HEK293 (cell line): ENCODE measurements at regions not wholly inside any gene's neighbourhood (a gene's known extent, or its start where the extent isn't known, plus 50 kb on each side); places are given as distances from the start of the nearest gene placed in this dataset.
A peak's percentile ranks its signal among the peaks of the same experiment; 100 is the strongest.

Source experiments
- EGR2 ChIP-seq: fragments of 450-650 bp; formaldehyde crosslinking; IDR thresholded peaks from 2 replicates; pipeline ENCODE4 v1.5.1; 2016; ENCODE audit warnings: low read depth, missing biosample characterization, missing genetic modification characterization
- KLF9 ChIP-seq: fragments of 450-650 bp; formaldehyde crosslinking; IDR thresholded peaks from 2 replicates; pipeline ENCODE4 v1.5.1; 2016; ENCODE audit warnings: missing biosample characterization, missing genetic modification characterization, low read depth
- PRDM1 ChIP-seq: fragments of 450-650 bp; formaldehyde crosslinking; IDR thresholded peaks from 2 replicates; pipeline ENCODE4; 2016; ENCODE audit warnings: missing biosample characterization, missing genetic modification characterization
- ZBTB7A ChIP-seq: fragments of 450-650 bp; formaldehyde crosslinking; IDR thresholded peaks from 2 replicates; pipeline ENCODE4 v1.5.1; 2016; ENCODE audit warnings: low read depth, missing biosample characterization, missing genetic modification characterization
- ZFP3 ChIP-seq: fragments of 450-650 bp; formaldehyde crosslinking; IDR thresholded peaks from 2 replicates; pipeline ENCODE4 v1.5.1; 2016; ENCODE audit warnings: low read depth, missing biosample characterization, missing genetic modification characterization
- ZNF2 ChIP-seq: fragments of 450-650 bp; formaldehyde crosslinking; IDR thresholded peaks from 2 replicates; pipeline ENCODE4 v1.5.1; 2016; ENCODE audit warnings: missing biosample characterization, missing genetic modification characterization
- ZNF23 ChIP-seq: fragments of 450-650 bp; formaldehyde crosslinking; IDR thresholded peaks from 2 replicates; pipeline ENCODE4 v1.5.1; 2016; ENCODE audit warnings: missing biosample characterization, missing genetic modification characterization, borderline replicate concordance
- ZNF239 ChIP-seq: fragments of 450-650 bp; formaldehyde crosslinking; IDR thresholded peaks from 2 replicates; pipeline ENCODE4 v1.5.1; 2016; ENCODE audit warnings: missing biosample characterization, missing genetic modification characterization
- ZNF248 ChIP-seq: fragments of 450-650 bp; formaldehyde crosslinking; IDR thresholded peaks from 2 replicates; pipeline ENCODE4 v1.5.1; 2017; ENCODE audit warnings: missing biosample characterization, missing genetic modification characterization
- ZNF302 ChIP-seq: fragments of 450-650 bp; formaldehyde crosslinking; IDR thresholded peaks from 2 replicates; pipeline ENCODE4 v1.5.1; 2016; ENCODE audit warnings: missing biosample characterization, missing genetic modification characterization, low read depth
- ZNF423 ChIP-seq: fragments of 450-650 bp; formaldehyde crosslinking; IDR thresholded peaks from 2 replicates; pipeline ENCODE4 v1.5.1; 2016; ENCODE audit warnings: missing biosample characterization, missing genetic modification characterization
- ZNF558 ChIP-seq: fragments of 450-650 bp; formaldehyde crosslinking; IDR thresholded peaks from 2 replicates; pipeline ENCODE4 v1.5.1; 2016; ENCODE audit warnings: missing biosample characterization, missing genetic modification characterization
- ZNF600 ChIP-seq: fragments of 450-650 bp; formaldehyde crosslinking; IDR thresholded peaks from 2 replicates; pipeline ENCODE4 v1.5.1; 2016; ENCODE audit warnings: missing biosample characterization, missing genetic modification characterization
- ZNF626 ChIP-seq: fragments of 450-650 bp; sonication (Bioruptor Pico); formaldehyde crosslinking; IDR thresholded peaks from 2 replicates; pipeline ENCODE4 v1.5.1; 2018; ENCODE audit warnings: missing biosample characterization, missing genetic modification characterization, inconsistent platforms
- ZNF654 ChIP-seq: fragments of 450-650 bp; formaldehyde crosslinking; IDR thresholded peaks from 2 replicates; pipeline ENCODE4 v1.5.1; 2016; ENCODE audit warnings: low read depth, missing biosample characterization, missing genetic modification characterization
- ZNF768 ChIP-seq: fragments of 450-650 bp; formaldehyde crosslinking; IDR thresholded peaks from 2 replicates; pipeline ENCODE4 v1.5.1; 2018; ENCODE audit warnings: missing biosample characterization, mild to moderate bottlenecking, missing genetic modification characterization
- ZNF776 ChIP-seq: fragments of 450-650 bp; formaldehyde crosslinking; IDR thresholded peaks from 2 replicates; pipeline ENCODE4 v1.5.0; 2017; ENCODE audit warnings: missing biosample characterization, missing genetic modification characterization, borderline replicate concordance
- ZSCAN16 ChIP-seq: fragments of 450-650 bp; formaldehyde crosslinking; IDR thresholded peaks from 2 replicates; pipeline ENCODE4 v1.5.1; 2016; ENCODE audit warnings: missing biosample characterization, missing genetic modification characterization
- TF ChIP-seq, protein P1 (sequence below): fragments of 450-650 bp; formaldehyde crosslinking; IDR thresholded peaks from 2 replicates; pipeline ENCODE4 v1.5.1; 2017; ENCODE audit warnings: missing biosample characterization, missing genetic modification characterization
- TF ChIP-seq, protein P2 (sequence below): fragments of 450-650 bp; formaldehyde crosslinking; IDR thresholded peaks from 2 replicates; pipeline ENCODE4 v1.5.1; 2016; ENCODE audit warnings: missing biosample characterization, missing genetic modification characterization
- TF ChIP-seq, protein P3 (sequence below): fragments of 450-650 bp; formaldehyde crosslinking; IDR thresholded peaks from 2 replicates; pipeline ENCODE4 v1.5.1; 2017; ENCODE audit warnings: missing biosample characterization, mild to moderate bottlenecking, missing genetic modification characterization, moderate library complexity
- TF ChIP-seq, protein P4 (sequence below): fragments of 450-650 bp; formaldehyde crosslinking; IDR thresholded peaks from 2 replicates; pipeline ENCODE4 v1.5.1; 2016; ENCODE audit warnings: missing biosample characterization, missing genetic modification characterization

DNA sequence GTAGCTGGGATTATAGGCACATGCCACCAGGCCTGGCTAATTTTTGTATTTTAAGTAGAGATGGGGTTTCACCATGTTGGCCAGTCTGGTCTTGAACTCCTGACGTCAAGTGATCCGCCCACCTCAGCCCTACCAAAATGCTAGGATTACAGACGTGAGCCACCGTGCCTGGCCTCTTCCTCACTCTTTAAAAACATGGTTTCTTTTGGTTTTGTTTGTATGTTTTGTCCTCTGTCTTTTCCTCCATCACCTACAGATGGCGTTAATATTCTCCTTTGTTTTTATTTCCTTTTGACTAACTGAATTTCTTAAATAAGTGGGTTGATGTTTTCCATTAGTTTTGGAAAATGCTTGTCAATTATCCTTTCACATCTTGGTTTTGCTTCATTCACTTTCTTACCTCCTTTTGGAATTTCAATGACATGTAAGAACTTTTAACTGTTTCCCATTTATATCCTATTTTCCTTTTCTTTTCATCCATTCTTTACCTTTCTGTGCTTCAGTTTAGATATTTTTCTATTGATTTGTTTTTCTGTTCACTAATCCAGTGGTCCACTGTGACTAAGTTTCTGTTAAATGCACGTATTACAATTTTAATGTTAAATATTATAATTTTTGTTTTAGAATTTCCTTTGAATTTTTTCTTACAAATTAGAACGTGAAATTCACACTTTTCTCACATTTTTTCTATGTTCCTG lies 104.1 kb downstream of the ZNF467 start (continued):
- TF ChIP-seq, protein P1, sequence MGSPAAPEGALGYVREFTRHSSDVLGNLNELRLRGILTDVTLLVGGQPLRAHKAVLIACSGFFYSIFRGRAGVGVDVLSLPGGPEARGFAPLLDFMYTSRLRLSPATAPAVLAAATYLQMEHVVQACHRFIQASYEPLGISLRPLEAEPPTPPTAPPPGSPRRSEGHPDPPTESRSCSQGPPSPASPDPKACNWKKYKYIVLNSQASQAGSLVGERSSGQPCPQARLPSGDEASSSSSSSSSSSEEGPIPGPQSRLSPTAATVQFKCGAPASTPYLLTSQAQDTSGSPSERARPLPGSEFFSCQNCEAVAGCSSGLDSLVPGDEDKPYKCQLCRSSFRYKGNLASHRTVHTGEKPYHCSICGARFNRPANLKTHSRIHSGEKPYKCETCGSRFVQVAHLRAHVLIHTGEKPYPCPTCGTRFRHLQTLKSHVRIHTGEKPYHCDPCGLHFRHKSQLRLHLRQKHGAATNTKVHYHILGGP (tag by site-specific recombination): no peak
- TF ChIP-seq ZBTB7A (tag by site-specific recombination): no peak
- no peak for TF ChIP-seq ZNF776 (tag by site-specific recombination)
- no peak for TF ChIP-seq ZNF558 (tag by site-specific recombination)
- no peak for TF ChIP-seq ZFP3
- TF ChIP-seq ZNF626 (tag by site-specific recombination): no peak
- peak; percentile 95 for TF ChIP-seq PRDM1 (tag by site-specific recombination)
- no peak for TF ChIP-seq ZNF768
- TF ChIP-seq KLF9: 0 out of 2 replicates have a peak, but pooled peaks have one; percentile 9
- TF ChIP-seq EGR2 (tag by site-specific recombination): 0 out of 2 replicates have a peak, but pooled peaks have one; percentile 26
- TF ChIP-seq, protein P2, sequence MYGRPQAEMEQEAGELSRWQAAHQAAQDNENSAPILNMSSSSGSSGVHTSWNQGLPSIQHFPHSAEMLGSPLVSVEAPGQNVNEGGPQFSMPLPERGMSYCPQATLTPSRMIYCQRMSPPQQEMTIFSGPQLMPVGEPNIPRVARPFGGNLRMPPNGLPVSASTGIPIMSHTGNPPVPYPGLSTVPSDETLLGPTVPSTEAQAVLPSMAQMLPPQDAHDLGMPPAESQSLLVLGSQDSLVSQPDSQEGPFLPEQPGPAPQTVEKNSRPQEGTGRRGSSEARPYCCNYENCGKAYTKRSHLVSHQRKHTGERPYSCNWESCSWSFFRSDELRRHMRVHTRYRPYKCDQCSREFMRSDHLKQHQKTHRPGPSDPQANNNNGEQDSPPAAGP (tag by site-specific recombination): no peak
- no peak for TF ChIP-seq ZNF302 (tag by site-specific recombination)
- no peak; the same call in 1 of the 2 replicates for TF ChIP-seq ZNF248 (tag by site-specific recombination)
- TF ChIP-seq ZNF654 (tag by site-specific recombination): peak; percentile 41
- TF ChIP-seq ZNF239 (tag by site-specific recombination): 0 out of 2 replicates have a peak, but pooled peaks have one; percentile 13
- no peak for TF ChIP-seq ZNF600 (tag by site-specific recombination)
- 0 out of 2 replicates have a peak, but pooled peaks have one; percentile 27 for TF ChIP-seq ZNF2 (tag by site-specific recombination)
- TF ChIP-seq ZNF423 (tag by site-specific recombination): no peak
- TF ChIP-seq, protein P3, sequence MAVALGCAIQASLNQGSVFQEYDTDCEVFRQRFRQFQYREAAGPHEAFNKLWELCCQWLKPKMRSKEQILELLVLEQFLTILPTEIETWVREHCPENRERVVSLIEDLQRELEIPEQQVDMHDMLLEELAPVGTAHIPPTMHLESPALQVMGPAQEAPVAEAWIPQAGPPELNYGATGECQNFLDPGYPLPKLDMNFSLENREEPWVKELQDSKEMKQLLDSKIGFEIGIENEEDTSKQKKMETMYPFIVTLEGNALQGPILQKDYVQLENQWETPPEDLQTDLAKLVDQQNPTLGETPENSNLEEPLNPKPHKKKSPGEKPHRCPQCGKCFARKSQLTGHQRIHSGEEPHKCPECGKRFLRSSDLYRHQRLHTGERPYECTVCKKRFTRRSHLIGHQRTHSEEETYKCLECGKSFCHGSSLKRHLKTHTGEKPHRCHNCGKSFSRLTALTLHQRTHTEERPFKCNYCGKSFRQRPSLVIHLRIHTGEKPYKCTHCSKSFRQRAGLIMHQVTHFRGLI: peak; percentile 55; the same call in 1 of the 2 replicates
- TF ChIP-seq ZNF23: no peak
- TF ChIP-seq, protein P4, sequence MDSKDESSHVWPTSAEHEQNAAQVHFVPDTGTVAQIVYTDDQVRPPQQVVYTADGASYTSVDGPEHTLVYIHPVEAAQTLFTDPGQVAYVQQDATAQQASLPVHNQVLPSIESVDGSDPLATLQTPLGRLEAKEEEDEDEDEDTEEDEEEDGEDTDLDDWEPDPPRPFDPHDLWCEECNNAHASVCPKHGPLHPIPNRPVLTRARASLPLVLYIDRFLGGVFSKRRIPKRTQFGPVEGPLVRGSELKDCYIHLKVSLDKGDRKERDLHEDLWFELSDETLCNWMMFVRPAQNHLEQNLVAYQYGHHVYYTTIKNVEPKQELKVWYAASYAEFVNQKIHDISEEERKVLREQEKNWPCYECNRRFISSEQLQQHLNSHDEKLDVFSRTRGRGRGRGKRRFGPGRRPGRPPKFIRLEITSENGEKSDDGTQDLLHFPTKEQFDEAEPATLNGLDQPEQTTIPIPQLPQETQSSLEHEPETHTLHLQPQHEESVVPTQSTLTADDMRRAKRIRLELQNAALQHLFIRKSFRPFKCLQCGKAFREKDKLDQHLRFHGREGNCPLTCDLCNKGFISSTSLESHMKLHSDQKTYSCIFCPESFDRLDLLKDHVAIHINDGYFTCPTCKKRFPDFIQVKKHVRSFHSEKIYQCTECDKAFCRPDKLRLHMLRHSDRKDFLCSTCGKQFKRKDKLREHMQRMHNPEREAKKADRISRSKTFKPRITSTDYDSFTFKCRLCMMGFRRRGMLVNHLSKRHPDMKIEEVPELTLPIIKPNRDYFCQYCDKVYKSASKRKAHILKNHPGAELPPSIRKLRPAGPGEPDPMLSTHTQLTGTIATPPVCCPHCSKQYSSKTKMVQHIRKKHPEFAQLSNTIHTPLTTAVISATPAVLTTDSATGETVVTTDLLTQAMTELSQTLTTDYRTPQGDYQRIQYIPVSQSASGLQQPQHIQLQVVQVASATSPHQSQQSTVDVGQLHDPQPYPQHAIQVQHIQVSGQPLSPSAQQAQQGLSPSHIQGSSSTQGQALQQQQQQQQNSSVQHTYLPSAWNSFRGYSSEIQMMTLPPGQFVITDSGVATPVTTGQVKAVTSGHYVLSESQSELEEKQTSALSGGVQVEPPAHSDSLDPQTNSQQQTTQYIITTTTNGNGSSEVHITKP: peak; percentile 61
- TF ChIP-seq ZSCAN16: no peak
